Posterior cingulate gyrus (tissue), 11 donors: ENCODE measurements at regions not wholly inside any gene's neighbourhood (a gene's known extent, or its start where the extent isn't known, plus 50 kb on each side); places are given as distances from the start of the nearest gene placed in this dataset.
A peak's percentile ranks its signal among the peaks of the same experiment; 100 is the strongest.
"Not testable (repeated sequence)": the region's sequence is repeated elsewhere in the genome, so short reads cannot be mapped to it uniquely, and the experiment has no call there.

ENCODE experiments used
- DNase-seq, 10 donors: peaks; one replicate each; pipeline versions ENCODE4 v3.0.0 to v3.0.0-alpha.2; 2020 to 2021; ENCODE audit warnings: mixed read lengths in 3 of 10
- intact Hi-C: fragments of 100-400 bp; cut with DNase I; formaldehyde crosslinking; loops from one replicate; pipeline ENCODE4 v1.15.1; 2023

DNA sequence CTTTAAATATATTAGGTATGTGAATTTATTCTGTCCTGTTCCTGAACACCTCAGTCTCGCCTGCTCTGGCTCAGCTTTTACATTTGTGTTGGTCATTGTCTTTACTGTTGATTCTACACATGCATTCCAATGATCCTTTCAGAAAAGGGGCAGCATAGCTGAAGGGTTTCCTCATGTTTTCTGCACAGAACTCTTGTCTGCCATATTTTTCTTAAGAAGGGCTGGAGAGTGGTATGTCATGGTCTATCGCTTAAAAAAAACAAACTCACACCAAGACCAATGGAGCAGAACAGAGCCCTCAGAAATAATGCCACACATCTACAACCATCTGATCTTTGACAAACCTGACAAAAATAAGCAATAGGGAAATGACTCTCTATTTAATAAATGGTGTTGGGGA is 215.8 kb upstream of the HSFY2 start:
- intact Hi-C loops, result no loop called here
- no peak for DNase-seq

GRCh38 chrY:18966001-18966400 is 192.5 kb upstream of the HSFY2 start:
- intact Hi-C loops, result no loop called here
- DNase-seq, result no peak

DNA sequence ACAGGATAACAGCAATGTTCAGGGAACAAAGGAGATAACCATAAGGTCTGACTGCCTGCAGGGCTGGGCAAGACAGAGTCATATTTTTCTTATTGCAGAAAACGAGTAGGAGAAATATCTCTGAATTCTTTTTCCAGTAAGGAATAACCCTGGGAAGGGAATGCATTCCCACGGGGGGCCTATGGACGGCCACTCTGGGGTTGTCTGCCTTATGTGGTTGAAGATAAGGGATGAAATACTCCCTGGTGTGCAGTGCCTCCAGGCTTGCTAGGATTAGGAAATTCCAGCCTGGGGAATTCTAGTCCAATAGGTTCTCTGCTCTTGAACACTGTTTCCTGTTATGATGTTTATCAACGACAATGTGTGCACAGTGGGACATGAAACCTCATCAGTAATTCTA is 185.3 kb upstream of the HSFY2 start:
- DNase-seq, result no peak
- intact Hi-C loops, result no loop called here

GRCh38 chrY:18951657-18952435 is 178.3 kb upstream of the HSFY2 start:
- DNase-seq, result no peak
- intact Hi-C loops, result no loop called here

DNA sequence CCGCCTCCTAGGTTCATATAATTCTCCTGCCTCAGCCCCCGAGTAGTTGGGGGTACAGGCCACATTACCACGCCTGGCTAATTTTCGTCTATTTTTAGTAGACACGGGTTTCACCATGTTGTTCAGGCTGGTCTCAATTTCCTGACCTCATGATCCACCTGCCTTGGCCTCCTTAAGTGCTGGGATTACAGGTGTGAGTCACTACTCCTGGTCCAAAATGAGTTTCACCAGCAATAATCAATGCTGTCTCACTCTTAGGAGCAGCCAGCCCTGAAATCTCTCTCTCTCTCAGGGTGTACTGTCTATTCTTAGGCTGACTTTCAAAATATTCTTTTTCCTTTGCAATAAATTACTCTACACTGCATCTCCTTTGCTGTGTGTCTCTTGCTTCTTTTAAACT is 177.5 kb upstream of the HSFY2 start:
- DNase-seq, result no peak
- intact Hi-C loops, result no loop called here

DNA sequence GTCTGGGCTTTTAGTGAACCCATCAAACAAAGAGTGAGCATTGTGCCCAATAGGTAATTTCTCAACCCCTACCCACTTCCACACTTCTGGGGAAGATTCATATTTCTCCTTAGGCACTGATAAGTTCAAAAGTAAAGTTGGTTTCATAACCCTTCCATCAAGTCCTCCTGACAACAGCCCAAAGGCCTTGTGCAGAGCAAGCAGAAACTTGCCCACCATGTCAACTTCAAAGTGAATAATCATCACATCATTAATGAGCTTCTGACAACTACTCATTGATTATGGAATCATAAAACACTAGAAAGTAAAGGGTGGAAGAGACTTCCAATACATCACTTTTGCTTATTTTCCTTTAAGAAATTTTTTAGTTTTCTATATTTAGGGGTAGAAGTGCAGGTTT is 163.3 kb upstream of the HSFY2 start:
- no peak for DNase-seq
- intact Hi-C loops, result no loop called here

DNA sequence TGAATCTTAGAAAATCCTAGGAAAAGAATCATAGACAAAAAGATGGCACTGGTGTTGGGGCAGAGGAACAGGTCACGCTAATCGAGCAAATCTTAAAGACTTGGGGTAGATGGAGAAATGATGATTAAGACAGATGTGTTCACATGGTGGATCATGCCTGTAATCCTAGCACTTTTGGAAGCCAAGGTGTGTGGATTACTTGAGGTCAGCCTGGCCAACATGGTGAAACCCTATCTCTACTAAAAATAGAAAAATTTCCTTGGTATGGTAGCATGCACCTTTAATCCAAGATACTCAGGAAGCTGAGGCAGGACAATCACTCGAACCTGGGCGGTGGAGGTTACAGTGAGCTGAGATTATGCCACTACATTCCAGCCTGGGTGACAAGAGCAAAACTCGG is 145.7 kb upstream of the HSFY2 start:
- intact Hi-C loops, result no loop called here

DNA sequence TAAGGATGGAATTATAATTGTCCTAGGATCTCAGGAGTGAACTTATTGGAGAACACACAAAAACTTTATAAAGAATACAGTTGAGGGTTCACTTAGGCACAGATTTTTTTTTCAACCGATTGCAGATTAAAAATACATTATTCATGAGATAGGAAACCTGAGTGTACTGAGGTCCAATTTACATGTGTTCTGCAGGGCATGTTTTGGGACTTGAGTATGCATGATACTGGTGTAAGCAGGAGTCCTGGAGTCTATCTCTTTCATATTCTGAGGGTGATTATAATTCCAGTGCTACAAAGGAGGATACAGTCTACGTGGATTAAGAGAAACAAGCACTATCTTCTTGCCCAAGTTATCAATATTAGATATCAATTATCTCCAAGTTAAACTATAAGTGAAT is 139.3 kb upstream of the HSFY2 start:
- intact Hi-C loops, result no loop called here
- no peak for DNase-seq

More for the DNA sequence above, 145.7 kb upstream of the HSFY2 start:
- DNase-seq, result no peak

DNA sequence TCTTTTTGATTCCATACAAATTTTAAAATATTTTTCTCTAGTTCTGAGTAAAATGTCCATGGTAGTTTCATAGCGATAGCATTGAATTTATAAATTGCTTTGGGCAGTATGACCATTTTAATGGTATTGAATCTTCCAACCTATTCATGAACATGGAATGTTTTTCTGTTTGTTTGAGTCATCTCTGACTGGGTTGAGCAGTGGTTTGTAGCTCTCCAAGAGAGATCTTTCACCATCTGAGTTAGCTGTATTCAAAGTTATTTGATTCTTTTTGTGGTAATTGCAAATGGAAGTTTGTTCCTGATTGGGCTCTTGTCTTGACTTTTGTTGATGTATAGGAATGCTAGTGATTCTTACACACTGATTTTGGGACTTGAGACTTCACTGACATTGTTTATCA is 136.3 kb upstream of the HSFY2 start:
- intact Hi-C loops, result no loop called here
- no peak for DNase-seq

- intact Hi-C loops, DNase-seq: not testable (repeated sequence)
Measured at GRCh38 chrY:18906198-18906597, 132.7 kb upstream of the HSFY2 start.

DNA sequence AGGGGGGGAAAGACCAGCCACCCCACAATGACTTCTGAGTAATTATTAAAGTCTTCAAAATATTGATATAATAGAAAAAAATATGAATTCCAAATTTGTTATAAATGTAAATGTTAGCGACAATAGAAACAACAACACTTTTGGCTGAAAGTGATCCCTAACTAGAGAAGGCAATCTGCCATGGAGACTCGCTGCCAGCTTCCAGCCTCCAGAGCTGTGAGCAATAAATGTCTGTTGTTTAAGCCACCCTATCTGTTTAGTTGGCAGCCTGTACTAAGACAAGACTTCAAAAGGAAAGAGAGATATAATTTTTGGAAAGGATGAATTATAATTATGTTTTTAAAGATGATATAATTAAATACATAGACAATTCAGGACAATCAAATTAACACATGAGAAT is 130.8 kb upstream of the HSFY2 start:
- DNase-seq, result peak in 2 of 10 donors; percentile 5 to 7
- intact Hi-C loops, result no loop called here

DNA sequence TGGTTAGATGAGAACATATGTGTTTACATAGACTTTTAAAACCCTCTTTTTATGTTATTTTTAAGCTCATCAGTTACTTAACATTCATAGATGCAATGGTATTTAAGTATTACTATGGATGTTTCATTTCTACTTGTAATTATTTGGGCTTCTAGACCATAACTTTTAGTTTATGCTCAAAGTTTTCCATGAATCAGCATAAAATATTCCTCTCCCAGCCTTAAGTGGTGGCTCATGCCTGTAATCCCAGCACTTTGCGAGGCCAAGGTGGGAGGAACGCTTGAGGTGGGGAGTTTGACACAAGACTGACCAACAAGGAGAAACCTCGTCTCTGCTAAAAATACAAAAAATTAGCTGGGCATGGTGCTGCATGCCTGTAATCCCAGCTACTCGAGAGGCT is 118.5 kb upstream of the HSFY2 start:
- no peak for DNase-seq
- intact Hi-C loops, result no loop called here

DNA sequence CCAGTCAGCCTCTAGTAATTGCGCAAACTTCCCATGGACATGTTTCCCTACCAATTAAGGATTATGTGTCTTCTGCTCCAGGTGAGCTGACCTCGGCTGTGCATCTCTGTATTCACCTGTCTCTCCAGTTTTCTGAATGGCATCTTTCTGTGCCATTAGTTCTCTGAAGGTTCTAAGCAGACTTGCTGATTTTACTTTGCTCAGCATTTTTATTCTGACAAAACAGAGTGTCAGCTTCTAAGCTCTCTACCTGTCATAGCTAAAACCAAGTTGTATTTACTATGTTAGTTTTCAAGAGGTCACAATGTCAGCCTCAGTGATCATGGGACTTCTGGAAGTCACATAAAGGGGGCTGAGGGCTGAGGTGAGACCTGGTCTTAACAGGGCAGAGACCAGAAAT is 116.0 kb upstream of the HSFY2 start:
- intact Hi-C loops, result no loop called here
- no peak for DNase-seq

DNA sequence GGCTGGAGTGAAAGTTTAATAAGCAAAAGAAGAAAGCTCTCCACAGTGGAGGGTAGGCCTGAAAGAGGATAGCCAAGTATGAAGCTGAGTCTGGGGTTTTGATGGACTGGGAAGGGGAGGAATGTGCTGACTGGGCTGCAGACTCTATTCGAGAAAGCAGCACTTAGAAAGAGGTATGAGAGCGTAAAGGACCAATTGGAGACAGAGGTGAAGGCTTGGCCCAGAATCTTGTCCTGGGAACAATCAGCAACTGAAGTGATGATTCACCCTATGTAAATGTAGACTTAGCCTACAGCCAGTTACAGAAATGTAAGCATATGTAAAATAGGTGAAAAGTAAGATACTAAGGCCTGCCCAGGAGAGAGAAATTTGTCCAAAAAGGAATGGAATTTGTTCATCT is 111.2 kb upstream of the HSFY2 start:
- DNase-seq, result no peak

DNA sequence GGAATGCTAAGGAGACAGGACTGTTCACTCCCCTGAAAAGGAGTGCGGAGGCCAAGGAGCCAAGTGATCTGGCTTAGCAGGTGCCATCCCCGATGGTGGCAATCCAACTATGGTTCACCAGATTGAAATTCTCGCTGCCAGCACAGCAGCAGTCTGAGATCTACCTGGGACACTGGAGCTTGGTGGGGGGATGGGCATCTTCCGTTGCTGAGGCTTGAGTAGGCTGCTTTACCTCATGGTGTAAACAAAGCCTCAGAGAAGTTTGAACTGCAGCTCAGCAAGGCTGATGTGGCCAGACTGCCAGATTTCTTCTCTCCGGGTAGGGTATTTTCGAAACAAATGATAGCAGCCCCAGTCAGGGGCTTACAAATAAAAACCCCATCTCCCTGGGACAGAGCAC is 95.6 kb upstream of the HSFY2 start:
- DNase-seq, intact Hi-C loops: not testable (repeated sequence)

More for the DNA sequence above, 111.2 kb upstream of the HSFY2 start:
- intact Hi-C loops, result no loop called here

GRCh38 chrY:18866887-18867551 is 93.5 kb upstream of the HSFY2 start:
- DNase-seq, intact Hi-C loops: not testable (repeated sequence)

- DNase-seq, intact Hi-C loops: not testable (repeated sequence)
Measured at GRCh38 chrY:18860856-18861255, 87.3 kb upstream of the HSFY2 start.

- intact Hi-C loops, DNase-seq: not testable (repeated sequence)
Measured at GRCh38 chrY:18858484-18859191, 85.1 kb upstream of the HSFY2 start.

GRCh38 chrY:18855184-18855583 is 81.6 kb upstream of the HSFY2 start:
- intact Hi-C loops, DNase-seq: not testable (repeated sequence)

DNA sequence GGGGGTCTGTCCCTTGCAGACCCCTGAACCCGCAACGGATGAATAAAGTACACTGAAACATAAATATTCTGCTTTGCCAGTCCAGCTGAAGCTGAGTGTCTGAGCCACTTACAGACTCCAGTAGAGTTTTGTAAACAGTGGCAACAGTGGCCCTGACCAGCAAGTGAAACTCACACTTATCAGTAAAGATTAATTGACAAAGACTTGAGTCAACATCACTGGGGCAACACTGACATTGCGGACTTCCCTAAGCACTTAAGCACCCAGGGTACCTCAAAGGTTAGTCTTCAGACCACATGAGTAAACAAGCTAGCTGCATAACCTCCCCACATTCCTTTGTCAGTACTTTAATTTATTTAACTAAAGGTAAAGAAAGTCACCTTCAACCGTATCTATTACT is 79.8 kb upstream of the HSFY2 start:
- DNase-seq, intact Hi-C loops: not testable (repeated sequence)

DNA sequence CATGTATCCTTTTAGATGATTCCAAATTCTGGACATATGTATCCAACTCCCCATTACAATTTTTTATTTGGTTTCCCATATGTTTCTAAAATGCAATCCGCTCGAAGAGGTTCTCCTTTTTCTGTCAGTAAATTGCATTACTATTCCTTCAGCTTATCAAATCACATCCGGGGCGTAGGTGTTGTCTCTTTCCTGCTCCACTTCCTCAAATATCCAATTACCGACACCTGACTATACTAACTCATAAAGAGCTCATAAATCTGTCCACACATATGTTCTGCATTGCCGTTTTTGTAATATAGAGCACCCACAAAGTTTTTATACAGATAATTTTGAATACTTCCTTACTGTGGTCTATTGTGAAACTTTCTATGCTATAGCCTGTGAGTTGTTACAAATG is 63.1 kb upstream of the HSFY2 start:
- DNase-seq, intact Hi-C loops: not testable (repeated sequence)
